OCI-LY3 (cell line): ENCODE measurements at regions not wholly inside any gene's neighbourhood (a gene's known extent, or its start where the extent isn't known, plus 50 kb on each side); places are given as distances from the start of the nearest gene placed in this dataset.

ENCODE experiments used
- H2AFZ ChIP-seq: fragments of 200-600, 300-600 bp; shearing (Covaris generic); 2 replicates; pipeline ENCODE4 v1.6.0; 2014; ENCODE audit warnings: antibody characterized with exemption, low read depth, low read length
- H3K27ac ChIP-seq: fragments of 200-600, 300-600 bp; sonication (generic); 2 replicates; pipeline ENCODE4 v1.5.1; 2014; ENCODE audit warnings: mild to moderate bottlenecking, low read length, moderate library complexity, mixed read lengths
- H3K27me3 ChIP-seq: fragments of 200-600, 300-600 bp; sonication (generic); 2 replicates; pipeline ENCODE4 v1.6.1; 2014; ENCODE audit warnings: low read depth, low read length, mixed read lengths
- H3K36me3 ChIP-seq: fragments of 200-600, 300-600 bp; sonication (generic); replicated peaks from 2 replicates; pipeline ENCODE3; 2014; ENCODE audit warnings: low read depth, low read length, mixed read lengths
- H3K4me1 ChIP-seq: fragments of 300-600, 200-600 bp; sonication (generic); 2 replicates; pipeline ENCODE4 v1.6.1; 2014; ENCODE audit warnings: low read length, mixed read lengths
- H3K4me2 ChIP-seq: fragments of 200-600, 300-600 bp; sonication (generic); 2 replicates; pipeline ENCODE4 v1.6.1; 2014; ENCODE audit warnings: low read length, mixed read lengths
- H3K4me3 ChIP-seq: fragments of 300-600, 200-600 bp; sonication (generic); 2 replicates; pipeline ENCODE4 v1.5.1; 2014; ENCODE audit warnings: antibody characterized with exemption, mild to moderate bottlenecking, low read length, moderate library complexity
- H3K79me2 ChIP-seq: fragments of 300-600, 200-600 bp; shearing (Covaris generic); 2 replicates; pipeline ENCODE4 v1.6.1; 2014; ENCODE audit warnings: mild to moderate bottlenecking, low read length, mixed read lengths
- H3K9ac ChIP-seq: fragments of 300-600, 200-600 bp; shearing (Covaris generic); 2 replicates; pipeline ENCODE4 v1.6.0; 2014; ENCODE audit warnings: mild to moderate bottlenecking, low read length, moderate library complexity
- H3K9me3 ChIP-seq: fragments of 200-600, 300-600 bp; shearing (Covaris generic); 2 replicates; pipeline ENCODE4 v1.6.1; 2014; ENCODE audit warnings: low read length, mixed read lengths; ENCODE audit not compliant: insufficient read depth
- H4K20me1 ChIP-seq: fragments of 200-600, 300-600 bp; sonication (generic); 2 replicates; pipeline ENCODE4 v1.6.1; 2016; ENCODE audit warnings: low read length, mixed read lengths; ENCODE audit not compliant: insufficient read depth
- CTCF ChIP-seq: fragments of 200-600, 300-600 bp; sonication (generic); IDR thresholded peaks from 2 replicates; pipeline ENCODE4 v1.5.1; 2014; ENCODE audit warnings: antibody characterized with exemption, low read length, low read depth
- EZH2phosphoT487 ChIP-seq: fragments of 200-600 bp; shearing (Covaris generic); IDR thresholded peaks from 2 replicates; pipeline ENCODE4 v1.6.1; 2018; ENCODE audit warnings: antibody characterized with exemption, mixed run types, low read depth

DNA sequence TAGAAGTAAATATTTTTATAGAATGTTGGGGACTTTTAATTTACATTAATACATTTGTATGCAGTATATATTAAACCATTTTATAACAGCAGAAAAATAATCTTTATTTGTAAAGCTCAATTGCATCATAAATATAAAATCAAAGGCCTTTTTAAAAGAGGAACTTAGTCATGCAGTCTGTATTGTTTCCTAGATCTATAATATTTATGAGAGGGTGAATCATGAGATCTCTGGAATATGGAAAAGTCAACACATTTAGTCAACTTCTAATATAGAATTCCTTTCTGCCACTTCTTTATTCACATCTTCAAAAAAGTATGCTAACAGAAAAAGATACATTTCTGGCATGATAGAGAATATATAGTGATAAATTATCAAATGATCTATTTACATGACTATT is 410.3 kb upstream of the ZNF385D start:
- Histone ChIP-seq H3K27me3 (no peaks in the 10 kb centered on the region), H3K27ac (no peak overlapping the region), H3K36me3 (no peaks in the 10 kb centered on the region), H3K79me2 (no peaks in the 10 kb centered on the region), H3K4me1 (peaks cover 5% of the 10 kb centered on the region), H2AFZ (no peak overlapping the region), H3K4me2 (no peak overlapping the region), H4K20me1 (no peaks in the 10 kb centered on the region), H3K4me3 (no peak overlapping the region), H3K9me3 (no peaks in the 10 kb centered on the region), H3K9ac (no peak overlapping the region)
- no peak for TF ChIP-seq CTCF
- no peak for TF ChIP-seq EZH2phosphoT487

DNA sequence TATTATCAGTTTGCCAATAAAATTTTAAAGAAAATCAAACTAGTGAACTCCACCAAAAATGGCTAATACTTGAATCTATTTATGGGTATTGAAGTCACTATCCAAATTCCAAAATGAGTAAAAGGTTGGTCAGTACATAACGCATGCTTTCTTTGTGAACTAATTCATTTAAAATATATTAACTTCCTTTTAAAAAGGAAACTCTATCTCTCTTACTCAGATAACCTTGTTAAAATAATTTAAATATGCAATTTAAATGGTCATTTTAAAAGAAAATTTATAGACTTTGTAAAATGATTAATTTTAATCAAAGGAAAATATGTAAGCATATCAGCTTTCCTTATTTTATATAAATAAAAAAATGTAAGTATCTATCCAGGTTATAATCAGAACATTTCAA is 419.4 kb upstream of the ZNF385D start:
- H2AFZ ChIP-seq, result no peak overlapping the region
- H3K9me3 ChIP-seq, result peaks cover 13% of the 10 kb centered on the region; the same call in 1 of the 2 replicates
- H3K9ac ChIP-seq, result no peak overlapping the region
- peaks cover 6% of the 10 kb centered on the region for H3K36me3 ChIP-seq
- H3K27ac ChIP-seq, result no peak overlapping the region
- no peaks in the 10 kb centered on the region for H3K4me1 ChIP-seq
- no peaks in the 10 kb centered on the region for H3K79me2 ChIP-seq
- H3K27me3 ChIP-seq, result no peaks in the 10 kb centered on the region
- H3K4me3 ChIP-seq, result no peak overlapping the region
- no peak overlapping the region for H3K4me2 ChIP-seq
- TF ChIP-seq EZH2phosphoT487, result no peak
- TF ChIP-seq CTCF, result no peak
- H4K20me1 ChIP-seq, result no peaks in the 10 kb centered on the region

DNA sequence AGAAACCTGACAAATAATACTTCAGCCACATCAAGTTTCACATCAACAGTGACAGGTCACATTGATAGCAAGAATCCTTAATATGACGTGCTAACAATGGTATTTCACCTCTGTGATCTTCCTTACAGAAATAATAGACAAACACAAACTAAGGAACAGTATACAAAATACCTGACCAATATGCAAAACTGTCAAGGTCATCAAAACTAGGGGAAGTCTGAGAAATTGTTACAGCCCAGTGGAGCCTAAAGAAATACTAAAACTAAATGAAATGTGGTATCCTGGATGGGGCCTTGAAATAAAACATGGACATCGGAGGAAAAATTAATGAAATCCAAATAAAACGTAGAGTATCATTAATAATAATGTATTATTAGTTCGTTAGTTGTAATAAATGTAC is 422.0 kb upstream of the ZNF385D start:
- no peak overlapping the region for H3K27ac ChIP-seq
- no peaks in the 10 kb centered on the region for H3K79me2 ChIP-seq
- peaks cover 12% of the 10 kb centered on the region for H3K4me1 ChIP-seq
- no peak overlapping the region for H3K4me2 ChIP-seq
- H3K27me3 ChIP-seq, result no peaks in the 10 kb centered on the region
- H3K9me3 ChIP-seq, result no peaks in the 10 kb centered on the region
- H3K4me3 ChIP-seq, result no peak overlapping the region
- H3K36me3 ChIP-seq, result no peaks in the 10 kb centered on the region
- no peak overlapping the region for H2AFZ ChIP-seq
- H3K9ac ChIP-seq, result no peak overlapping the region
- TF ChIP-seq EZH2phosphoT487 (no peak), CTCF (no peak)
- H4K20me1 ChIP-seq, result no peaks in the 10 kb centered on the region

DNA sequence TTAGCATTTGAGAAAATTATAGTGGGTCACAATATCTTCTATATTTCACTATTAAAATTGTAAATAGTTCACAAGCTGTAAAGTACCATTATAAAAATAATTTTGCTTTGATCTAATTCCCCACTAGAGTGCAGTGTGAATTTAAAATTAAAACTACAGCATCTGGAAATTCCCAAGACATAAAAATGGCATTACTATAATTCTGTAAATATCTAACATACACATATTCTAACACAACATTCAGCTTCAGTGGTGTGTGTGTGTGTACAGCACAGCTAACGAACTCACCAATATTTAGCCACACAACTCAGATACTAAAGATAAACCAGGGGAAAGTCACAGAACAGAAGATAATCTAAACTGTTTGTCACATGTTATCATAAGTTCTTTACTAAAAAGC is 424.9 kb upstream of the ZNF385D start:
- H3K9me3 ChIP-seq, result no peaks in the 10 kb centered on the region
- no peak for TF ChIP-seq EZH2phosphoT487
- TF ChIP-seq CTCF, result peak; percentile 60
- H3K9ac ChIP-seq, result peak overlapping the region; percentile 19; the same call in 1 of the 2 replicates
- no peaks in the 10 kb centered on the region for H4K20me1 ChIP-seq
- H3K27ac ChIP-seq, result peak overlapping the region; percentile 40
- H3K4me1 ChIP-seq, result peaks cover 12% of the 10 kb centered on the region
- no peaks in the 10 kb centered on the region for H3K36me3 ChIP-seq
- H2AFZ ChIP-seq, result peak overlapping the region; percentile 72
- peak overlapping the region; percentile 49 for H3K4me2 ChIP-seq
- H3K4me3 ChIP-seq, result 0 out of 2 replicates have a peak overlapping the region, but pooled peaks have one; percentile 5
- no peaks in the 10 kb centered on the region for H3K79me2 ChIP-seq
- H3K27me3 ChIP-seq, result no peaks in the 10 kb centered on the region
